Heart right ventricle (tissue), 16 donors: ENCODE measurements at regions not wholly inside any gene's neighbourhood (a gene's known extent, or its start where the extent isn't known, plus 50 kb on each side); places are given as distances from the start of the nearest gene placed in this dataset.
A peak's percentile ranks its signal among the peaks of the same experiment; 100 is the strongest.

Experiments
- ATAC-seq, 8 donors: fragments of 200-7000 bp; cut with Tn5 transposase; one replicate each; pipeline ENCODE4 v1.9.1; 2020; ENCODE audit warnings: mild to moderate bottlenecking in 8 of 8, moderate library complexity in 8 of 8, moderate number of reproducible peaks in 1 of 8
- DNase-seq, 2 donors: peaks; one replicate each; pipeline ENCODE4 v3.0.0-alpha.2; 2020
- H3K27ac ChIP-seq, 10 donors: fragments of 200-600 bp; sonication (generic) in 2 of 10; one replicate each; pipeline versions ENCODE4 v1.5.0 to v1.8.0; 2020 to 2022; ENCODE audit warnings: mild to moderate bottlenecking in 3 of 10
- H3K27me3 ChIP-seq, 7 donors: fragments of 200-600 bp; one replicate each; pipeline ENCODE4 v1.8.0; 2021 to 2022; ENCODE audit warnings: mild to moderate bottlenecking in 2 of 7
- H3K36me3 ChIP-seq, 9 donors: fragments of 200-600 bp; sonication (generic) in 1 of 9; one replicate each; pipeline versions ENCODE4 v1.5.0 to v1.8.0; 2020 to 2022; ENCODE audit warnings: mild to moderate bottlenecking in 2 of 9
- H3K4me1 ChIP-seq, 9 donors: fragments of 200-600 bp; sonication (generic) in 1 of 9; one replicate each; pipeline versions ENCODE4 v1.5.0 to v1.8.0; 2020 to 2022; ENCODE audit warnings: mild to moderate bottlenecking in 4 of 9
- H3K4me3 ChIP-seq, 10 donors: fragments of 200-600 bp; sonication (generic) in 2 of 10; one replicate each; pipeline versions ENCODE4 v1.5.0 to v1.8.0; 2020 to 2022; ENCODE audit warnings: mild to moderate bottlenecking in 7 of 10, moderate library complexity in 2 of 10
- H3K9me3 ChIP-seq, 11 donors: fragments of 200-600 bp in 10 of 11; sonication (generic) in 2 of 11; one replicate each; pipeline versions ENCODE4 v1.5.0 to v1.8.0; 2013 to 2022; ENCODE audit warnings: mild to moderate bottlenecking in 2 of 11, control low read depth in 1 of 11, moderate library complexity in 1 of 11
- CTCF ChIP-seq, 9 donors: fragments of 200-600 bp; sonication (generic) in 2 of 9; IDR thresholded peaks; one replicate each; pipeline versions ENCODE4 v1.5.0 to v1.8.0; 2021 to 2022; ENCODE audit warnings: antibody characterized with exemption in 9 of 9, mild to moderate bottlenecking in 5 of 9, moderate library complexity in 1 of 9
- WGBS, 2 donors: extraction: QIAGEN DNeasy Blood & Tissue Kit; methylation state at CpG; one replicate each; pipeline ENCODE4 v1.1.7; 2013; ENCODE audit warnings: inconsistent platforms in 1 of 2; 5-methylcytosine and 5-hydroxymethylcytosine counted together
- intact Hi-C, 10 donors: fragments of 100-400 bp; cut with DNase I; formaldehyde crosslinking; loops; one replicate each; pipeline versions ENCODE4 v1.11.1 to v1.14.2; 2022
- donor health status: Arrhythmogenic right ventricular cardiomyopathy.
- donor health status: ischemic (EF 13 %, LVEDD 7.1; RV severe dilation, severe dysfunction).
- donor health status: healthy with polysubstance abuse.
- donor health status: DM: no; HTN: yes; CAD: no.
- donor health status: DM: no; HTN: no; CAD: no.
- donor health status: ischemic (EF 25% LVEDD 6.9; RV normal size, moderate dysfunction).
- donor health status: ischemic (EF 25% LVEDD 5.7; RV mildly dilated, moderate dysfunction).
- donor health status: healthy.
- donor health status: DM: yes; HTN: yes; CAD: no.
- donor health status: Ischemic cardiomyopathy.
- donor health status: ischemic (EF 35%, LVEDD 5.7; RV mildly dilated, moderate dysfunction).
- donor health status: nonischemic (EF 11% LVEDD 7.7; RV severe dilation, severe dysfunction).
- donor health status: DM: yes; HTN: yes; CAD: no.
- donor health status: PGD.
- donor health status: ischemic (EF 29% LVEDD 5.4; RV normal size, mild dysfunction).
- donor health status: nonischemic (EF 23%, LVEDD 6.1; RV moderate dilation, normal function).

- no peak for DNase-seq
- no peaks in the 10 kb centered on the region for H3K9me3 ChIP-seq
- no peaks in the 10 kb centered on the region for H3K36me3 ChIP-seq
- no peak for ATAC-seq
- 47 to 50% methylated on average over 6 of the region's 6 CpGs for WGBS, 2 donors
- no peak overlapping the region for H3K4me3 ChIP-seq
- intact Hi-C loops: no loop called here
- peak overlapping the region; percentile 48 to 90 (median 73) for H3K27ac ChIP-seq
- no peak for TF ChIP-seq CTCF (IDR thresholded peaks at IDR 0.05)
- peaks cover 0 to 9% (median 4%) of the 10 kb centered on the region in 7 donors for H3K27me3 ChIP-seq
- peaks cover 0 to 44% (median 9%) of the 10 kb centered on the region in 9 donors for H3K4me1 ChIP-seq
Observed at GRCh38 chr7:45239486-45239885, 81.9 kb downstream of the RAMP3 start.

- ATAC-seq (peak; percentile 63 to 91 (median 84)), DNase-seq (peak; percentile 51 to 69)
- intact Hi-C loops: loop anchor here in 6 of 10 donors (2.0 to 10.0 kb wide), 4 partner anchors 30 to 83 kb away; partner anchors contain the start of gene RAMP3 (in 3 of the 6)
- Histone ChIP-seq H3K36me3 (no peaks in the 10 kb centered on the region), H3K4me1 (peaks cover 0 to 50% (median 9%) of the 10 kb centered on the region in 9 donors), H3K27ac (peak overlapping the region in 9 of 10 donors; percentile 40 to 90 (median 72)), H3K9me3 (no peaks in the 10 kb centered on the region), H3K4me3 (no peak overlapping the region), H3K27me3 (peaks cover 0 to 11% (median 4%) of the 10 kb centered on the region in 7 donors)
- 58 to 68% methylated on average over 7 of the region's 7 CpGs for WGBS, 2 donors
- TF ChIP-seq CTCF (IDR thresholded peaks at IDR 0.05): no peak
Observed at GRCh38 chr7:45240273-45240771, 82.7 kb downstream of the RAMP3 start.

GRCh38 chr7:45240926-45241325 lies 83.3 kb downstream of the RAMP3 start:
- Histone ChIP-seq H3K9me3 (no peaks in the 10 kb centered on the region), H3K36me3 (no peaks in the 10 kb centered on the region), H3K27me3 (peaks cover 0 to 16% (median 4%) of the 10 kb centered on the region in 7 donors), H3K4me3 (no peak overlapping the region), H3K27ac (peak overlapping the region in 9 of 10 donors; percentile 35 to 90 (median 64)), H3K4me1 (peaks cover 0 to 55% (median 11%) of the 10 kb centered on the region in 9 donors)
- intact Hi-C loops: loop anchor here in 6 of 10 donors (2.0 to 10.0 kb wide), 4 partner anchors 30 to 84 kb away; partner anchors contain the start of gene RAMP3 (in 3 of the 6)
- TF ChIP-seq CTCF (IDR thresholded peaks at IDR 0.05): no peak
- ATAC-seq (peak in 3 of 8 donors; percentile 7 to 42 (median 14)), DNase-seq (no peak)
- 68 to 77% methylated on average over 4 of the region's 4 CpGs for WGBS, 2 donors

- H3K36me3 ChIP-seq: no peaks in the 10 kb centered on the region
- no peak for TF ChIP-seq CTCF (IDR thresholded peaks at IDR 0.05)
- ATAC-seq (peak in 7 of 8 donors; percentile 44 to 83 (median 59)), DNase-seq (no peak)
- H3K4me1 ChIP-seq: peaks cover 0 to 57% (median 12%) of the 10 kb centered on the region in 9 donors
- no peak overlapping the region for H3K4me3 ChIP-seq
- H3K27ac ChIP-seq: peak overlapping the region in 9 of 10 donors; percentile 35 to 90 (median 64)
- 65 to 72% methylated on average over 11 of the region's 11 CpGs for WGBS, 2 donors
- no peaks in the 10 kb centered on the region for H3K9me3 ChIP-seq
- peaks cover 0 to 22% (median 4%) of the 10 kb centered on the region in 7 donors for H3K27me3 ChIP-seq
- intact Hi-C loops: loop anchor here in 6 of 10 donors (2.0 to 10.0 kb wide), 4 partner anchors 31 to 84 kb away; partner anchors contain the start of gene RAMP3 (in 3 of the 6)
Observed at GRCh38 chr7:45241339-45242109, 83.9 kb downstream of the RAMP3 start.
